ENCODE measurements at regions not wholly inside any gene's neighbourhood (a gene's known extent, or its start where the extent isn't known, plus 50 kb on each side); places are given as distances from the start of the nearest gene placed in this dataset.

DNA sequence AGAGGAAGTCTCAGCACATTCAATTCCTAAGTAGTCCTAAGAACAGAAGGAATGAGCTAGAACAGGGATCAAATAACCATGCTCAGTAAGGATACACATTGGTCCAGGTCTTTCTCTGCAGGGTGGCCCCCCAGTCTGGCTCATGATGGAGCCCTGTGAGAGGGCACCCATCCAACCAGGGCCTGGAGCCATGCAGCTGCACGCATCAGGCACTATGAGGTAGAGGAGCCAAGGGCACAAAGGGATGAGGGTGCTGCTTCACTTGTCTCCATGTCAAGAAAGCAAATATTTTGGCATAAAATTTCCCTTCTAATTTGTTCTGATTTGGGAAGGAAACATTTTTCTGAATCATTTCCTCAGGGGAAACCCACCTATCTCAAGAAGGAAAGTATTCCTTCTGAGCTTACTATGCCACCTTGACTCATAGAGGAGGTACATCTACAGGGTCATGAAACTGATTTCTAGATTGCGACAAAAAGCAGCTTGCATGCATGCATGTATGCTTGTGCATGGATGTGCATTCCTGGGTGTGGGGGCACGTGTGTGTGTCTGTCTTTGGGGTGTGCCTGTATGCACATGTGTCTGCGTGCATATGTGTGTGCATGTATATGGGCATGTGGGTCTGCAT lies 600.3 kb downstream of the MID1IP1 start:
- Histone ChIP-seq H3K4me1 (ENCODE audit: control insufficient read depth, low read length) (no peaks in the 10 kb centered on the region), H3K4me2 (ENCODE audit: low read length) (no peak overlapping the region), H3K4me3 (ENCODE audit: low read length) (no peak overlapping the region), H3K27ac (ENCODE audit: low read depth, low read length) (no peak overlapping the region), H3K79me2 (ENCODE audit: control insufficient read depth, low read length) (no peaks in the 10 kb centered on the region), H3K9me3 (ENCODE audit: control insufficient read depth, insufficient read depth, low read length) (no peaks in the 10 kb centered on the region), H3K36me3 (ENCODE audit: control insufficient read depth, low read length) (no peaks in the 10 kb centered on the region), H3F3A (ENCODE audit: control insufficient read depth, insufficient read depth) (no peaks in the 10 kb centered on the region), H3K27me3 (ENCODE audit: control insufficient read depth, low read length) (no peaks in the 10 kb centered on the region), H3K9me2 (replicated peaks; ENCODE audit: control insufficient read depth, low read length) (no peaks in the 10 kb centered on the region), H4K20me1 (ENCODE audit: control insufficient read depth, insufficient read depth, low read depth, low read length) (no peaks in the 10 kb centered on the region)
- TF ChIP-seq EZH2phosphoT487 (IDR thresholded peaks at IDR 0.05; ENCODE audit: borderline replicate concordance, low read length), result no peak
- TF ChIP-seq, protein P1, sequence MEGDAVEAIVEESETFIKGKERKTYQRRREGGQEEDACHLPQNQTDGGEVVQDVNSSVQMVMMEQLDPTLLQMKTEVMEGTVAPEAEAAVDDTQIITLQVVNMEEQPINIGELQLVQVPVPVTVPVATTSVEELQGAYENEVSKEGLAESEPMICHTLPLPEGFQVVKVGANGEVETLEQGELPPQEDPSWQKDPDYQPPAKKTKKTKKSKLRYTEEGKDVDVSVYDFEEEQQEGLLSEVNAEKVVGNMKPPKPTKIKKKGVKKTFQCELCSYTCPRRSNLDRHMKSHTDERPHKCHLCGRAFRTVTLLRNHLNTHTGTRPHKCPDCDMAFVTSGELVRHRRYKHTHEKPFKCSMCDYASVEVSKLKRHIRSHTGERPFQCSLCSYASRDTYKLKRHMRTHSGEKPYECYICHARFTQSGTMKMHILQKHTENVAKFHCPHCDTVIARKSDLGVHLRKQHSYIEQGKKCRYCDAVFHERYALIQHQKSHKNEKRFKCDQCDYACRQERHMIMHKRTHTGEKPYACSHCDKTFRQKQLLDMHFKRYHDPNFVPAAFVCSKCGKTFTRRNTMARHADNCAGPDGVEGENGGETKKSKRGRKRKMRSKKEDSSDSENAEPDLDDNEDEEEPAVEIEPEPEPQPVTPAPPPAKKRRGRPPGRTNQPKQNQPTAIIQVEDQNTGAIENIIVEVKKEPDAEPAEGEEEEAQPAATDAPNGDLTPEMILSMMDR (IDR thresholded peaks at IDR 0.05; ENCODE audit: low read depth, low read length, poor library complexity, severe bottlenecking), result no peak

DNA sequence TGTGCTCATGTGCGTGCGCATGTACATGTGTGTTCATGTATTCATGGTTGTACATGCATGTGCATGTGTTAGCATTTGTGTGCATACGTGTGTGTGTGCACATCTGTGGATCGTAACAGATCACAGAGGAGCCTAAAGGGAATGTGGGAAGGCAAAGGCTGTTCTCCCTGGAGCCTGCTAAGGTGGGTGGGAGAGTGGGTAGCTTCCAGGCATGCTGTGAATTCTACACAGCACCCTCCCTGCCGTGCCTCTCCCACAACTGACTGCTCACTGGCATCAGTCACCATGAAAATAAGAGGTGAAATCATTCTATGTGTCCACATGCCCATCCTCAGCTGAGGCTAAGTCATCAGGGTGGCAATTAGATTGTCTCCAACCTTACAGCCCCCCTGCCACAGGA lies 600.9 kb downstream of the MID1IP1 start:
- no peaks in the 10 kb centered on the region for H3K9me3 ChIP-seq (ENCODE audit: control insufficient read depth, insufficient read depth, low read length)
- H3K4me1 ChIP-seq (ENCODE audit: control insufficient read depth, low read length), result no peaks in the 10 kb centered on the region
- H3F3A ChIP-seq (ENCODE audit: control insufficient read depth, insufficient read depth), result no peaks in the 10 kb centered on the region

GRCh38 chrX:39406799-39407198 lies 605.5 kb downstream of the MID1IP1 start:
- H3K4me2 ChIP-seq (ENCODE audit: low read length), result no peak overlapping the region
- no peaks in the 10 kb centered on the region for H3K9me3 ChIP-seq (ENCODE audit: control insufficient read depth, insufficient read depth, low read length)
- no peaks in the 10 kb centered on the region for H3K9me2 ChIP-seq (replicated peaks; ENCODE audit: control insufficient read depth, low read length)
- TF ChIP-seq, protein P1 (IDR thresholded peaks at IDR 0.05; ENCODE audit: low read depth, low read length, poor library complexity, severe bottlenecking), result no peak
- no peak for TF ChIP-seq EZH2phosphoT487 (IDR thresholded peaks at IDR 0.05; ENCODE audit: borderline replicate concordance, low read length)
- no peak overlapping the region for H3K27ac ChIP-seq (ENCODE audit: low read depth, low read length)
- no peaks in the 10 kb centered on the region for H3K36me3 ChIP-seq (ENCODE audit: control insufficient read depth, low read length)
- no peaks in the 10 kb centered on the region for H3F3A ChIP-seq (ENCODE audit: control insufficient read depth, insufficient read depth)
- no peaks in the 10 kb centered on the region for H3K27me3 ChIP-seq (ENCODE audit: control insufficient read depth, low read length)
- H4K20me1 ChIP-seq (ENCODE audit: control insufficient read depth, insufficient read depth, low read depth, low read length), result no peaks in the 10 kb centered on the region
- no peaks in the 10 kb centered on the region for H3K4me1 ChIP-seq (ENCODE audit: control insufficient read depth, low read length)
- H3K4me3 ChIP-seq (ENCODE audit: low read length), result no peak overlapping the region
- no peaks in the 10 kb centered on the region for H3K79me2 ChIP-seq (ENCODE audit: control insufficient read depth, low read length)

More for the DNA sequence above, 600.9 kb downstream of the MID1IP1 start:
- TF ChIP-seq, protein P1 (IDR thresholded peaks at IDR 0.05; ENCODE audit: low read depth, low read length, poor library complexity, severe bottlenecking), result no peak
- no peak for TF ChIP-seq EZH2phosphoT487 (IDR thresholded peaks at IDR 0.05; ENCODE audit: borderline replicate concordance, low read length)
- H4K20me1 ChIP-seq (ENCODE audit: control insufficient read depth, insufficient read depth, low read depth, low read length), result no peaks in the 10 kb centered on the region
- no peaks in the 10 kb centered on the region for H3K36me3 ChIP-seq (ENCODE audit: control insufficient read depth, low read length)
- H3K4me2 ChIP-seq (ENCODE audit: low read length), result no peak overlapping the region
- H3K79me2 ChIP-seq (ENCODE audit: control insufficient read depth, low read length), result no peaks in the 10 kb centered on the region
- no peaks in the 10 kb centered on the region for H3K9me2 ChIP-seq (replicated peaks; ENCODE audit: control insufficient read depth, low read length)
- H3K27ac ChIP-seq (ENCODE audit: low read depth, low read length), result no peak overlapping the region
- H3K27me3 ChIP-seq (ENCODE audit: control insufficient read depth, low read length), result no peaks in the 10 kb centered on the region
- no peak overlapping the region for H3K4me3 ChIP-seq (ENCODE audit: low read length)

All from DOHH2 (cell line).